Urothelium cell line (cell line): ENCODE measurements at regions not wholly inside any gene's neighbourhood (a gene's known extent, or its start where the extent isn't known, plus 50 kb on each side); places are given as distances from the start of the nearest gene placed in this dataset.

Source experiments
- DNase-seq: peaks from one replicate; pipeline ENCODE4 v3.0.0; 2011; ENCODE audit warnings: low spot score, mixed read lengths
- FAIRE-seq: peaks from 2 replicates; lab custom pipeline; 2011; peaks lifted over from hg19 to GRCh38; lab: Jason Lieb, UNC

DNA sequence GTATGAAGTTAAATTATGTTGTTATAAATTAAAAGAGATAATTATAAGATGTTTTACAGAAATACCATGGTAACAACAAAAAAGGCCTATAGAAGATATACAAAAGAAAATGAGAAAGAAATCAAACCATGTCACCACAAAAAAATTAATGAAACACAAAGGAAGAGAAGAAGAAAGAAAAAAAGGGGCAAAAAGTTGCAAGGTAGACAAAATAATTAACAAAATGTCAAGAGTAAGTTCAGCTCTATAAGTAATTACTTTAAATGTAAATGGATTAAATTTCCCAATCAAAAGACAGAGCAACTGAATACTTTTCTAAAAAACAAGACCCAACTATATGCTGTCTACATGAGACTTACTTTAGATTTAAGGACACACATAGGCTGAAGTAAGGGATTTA lies 378.4 kb upstream of the FSHR start:
- no peak for DNase-seq
- FAIRE-seq: no peak

DNA sequence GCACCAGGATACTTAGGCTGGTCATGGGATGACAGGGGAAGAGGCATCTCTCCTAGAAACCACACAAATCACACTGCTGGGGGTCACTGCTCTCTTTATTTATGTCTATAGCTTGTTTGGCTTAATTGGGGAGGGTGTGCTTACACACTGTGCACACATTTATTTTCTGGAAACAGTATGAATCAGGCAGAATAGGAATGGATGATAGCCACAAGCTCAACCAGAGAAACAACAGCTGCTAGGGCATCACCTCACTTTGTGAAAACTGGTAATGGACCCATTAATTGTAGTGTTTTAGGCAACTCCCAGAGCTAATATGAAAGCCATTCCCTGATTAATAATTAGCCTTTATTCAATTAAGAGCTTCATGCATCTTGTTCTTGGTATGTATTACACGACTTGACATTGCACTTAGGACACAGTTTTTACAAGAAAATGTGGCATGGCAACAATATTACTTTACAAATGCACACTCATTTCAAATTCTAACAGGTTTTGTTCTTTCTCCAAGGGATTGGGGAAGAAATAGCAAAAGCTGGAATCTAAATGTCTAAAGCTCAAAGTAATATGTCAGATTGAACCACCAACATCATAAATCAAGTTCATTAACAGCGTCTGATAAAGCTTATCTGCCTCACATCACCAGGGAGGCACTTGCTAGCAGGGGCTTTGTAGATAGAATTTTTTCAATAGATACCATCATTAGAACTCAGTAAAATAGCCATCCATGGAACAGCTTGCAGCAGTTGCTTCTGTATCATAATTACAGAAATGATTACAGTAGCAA lies 361.9 kb upstream of the FSHR start:
- DNase-seq: no peak
- FAIRE-seq: no peak

DNA sequence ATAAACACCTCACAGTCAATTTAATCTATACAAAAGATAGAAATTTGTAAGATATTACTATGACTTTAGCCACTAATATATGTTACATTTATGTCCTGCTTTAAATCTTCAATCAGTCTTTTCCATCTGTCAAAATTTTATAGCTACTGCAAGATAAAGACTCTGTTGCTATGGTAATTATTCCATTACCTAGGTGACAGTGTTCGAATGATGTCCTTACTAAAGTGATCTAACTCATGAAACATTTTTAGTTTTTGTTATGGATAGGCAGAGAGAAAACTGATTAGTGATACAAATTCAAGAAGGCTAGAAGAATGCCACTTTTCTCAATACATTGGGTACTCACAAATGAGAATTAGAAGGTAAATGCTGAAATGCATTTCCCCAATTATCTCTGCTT lies 359.9 kb upstream of the FSHR start:
- FAIRE-seq: no peak
- no peak for DNase-seq

DNA sequence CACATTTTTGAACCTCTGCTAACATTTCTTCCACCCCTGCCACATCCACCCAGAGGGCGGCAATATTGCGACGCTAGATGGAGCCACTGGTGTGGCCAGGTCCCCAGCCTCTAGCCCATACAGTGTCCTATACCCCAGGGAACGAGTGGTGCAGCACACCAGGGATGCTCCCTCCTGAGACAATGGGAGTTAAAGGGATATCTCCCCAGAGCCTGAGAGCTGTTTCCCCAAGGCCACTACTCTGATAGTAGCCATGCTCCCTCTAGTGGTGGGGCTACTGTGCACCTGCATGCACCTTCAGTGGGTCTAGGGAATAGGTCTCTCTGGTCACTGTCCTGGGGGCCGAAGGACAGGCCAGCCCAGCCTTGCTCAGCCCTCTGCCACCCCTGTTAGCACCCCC lies 336.4 kb upstream of the FSHR start:
- peak; percentile 11 for DNase-seq
- FAIRE-seq: no peak

DNA sequence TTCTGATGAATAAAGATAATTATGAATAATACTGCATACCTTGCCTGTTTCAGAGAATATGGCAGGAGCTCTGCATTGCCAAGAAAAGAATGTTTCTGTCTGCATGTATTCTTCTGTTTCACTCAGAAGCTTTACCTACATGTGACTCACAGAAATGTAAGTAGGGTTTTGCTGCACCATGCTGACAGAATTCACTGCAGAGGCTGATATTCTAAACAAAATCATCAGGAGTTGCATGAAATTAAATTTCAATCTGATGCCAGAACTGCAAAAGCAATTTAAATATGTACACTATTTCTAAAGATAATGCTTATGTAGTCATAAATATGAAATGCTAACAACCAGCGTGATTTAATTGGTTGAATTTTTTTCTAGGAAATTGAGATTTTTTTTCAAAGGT lies 332.8 kb upstream of the FSHR start:
- DNase-seq (no peak), FAIRE-seq (no peak)

DNA sequence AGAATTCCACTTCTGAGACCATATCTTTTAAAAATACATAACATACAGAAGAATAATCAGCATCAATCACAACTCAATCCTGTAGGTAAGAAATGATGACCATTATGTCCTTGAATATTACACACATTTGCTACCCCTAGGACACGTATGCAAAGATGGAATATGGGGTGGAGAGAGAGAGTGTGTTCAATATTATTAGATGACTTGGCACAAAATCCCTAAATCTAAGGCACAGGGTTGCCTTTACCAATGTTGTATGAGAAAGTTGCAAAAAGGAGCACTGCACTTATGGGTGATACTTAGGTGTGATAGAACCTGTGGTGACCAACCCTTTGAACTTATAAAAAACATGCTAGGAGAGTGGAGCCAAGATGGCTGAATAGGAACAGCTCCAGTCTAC lies 326.2 kb upstream of the FSHR start:
- DNase-seq (no peak), FAIRE-seq (no peak)

DNA sequence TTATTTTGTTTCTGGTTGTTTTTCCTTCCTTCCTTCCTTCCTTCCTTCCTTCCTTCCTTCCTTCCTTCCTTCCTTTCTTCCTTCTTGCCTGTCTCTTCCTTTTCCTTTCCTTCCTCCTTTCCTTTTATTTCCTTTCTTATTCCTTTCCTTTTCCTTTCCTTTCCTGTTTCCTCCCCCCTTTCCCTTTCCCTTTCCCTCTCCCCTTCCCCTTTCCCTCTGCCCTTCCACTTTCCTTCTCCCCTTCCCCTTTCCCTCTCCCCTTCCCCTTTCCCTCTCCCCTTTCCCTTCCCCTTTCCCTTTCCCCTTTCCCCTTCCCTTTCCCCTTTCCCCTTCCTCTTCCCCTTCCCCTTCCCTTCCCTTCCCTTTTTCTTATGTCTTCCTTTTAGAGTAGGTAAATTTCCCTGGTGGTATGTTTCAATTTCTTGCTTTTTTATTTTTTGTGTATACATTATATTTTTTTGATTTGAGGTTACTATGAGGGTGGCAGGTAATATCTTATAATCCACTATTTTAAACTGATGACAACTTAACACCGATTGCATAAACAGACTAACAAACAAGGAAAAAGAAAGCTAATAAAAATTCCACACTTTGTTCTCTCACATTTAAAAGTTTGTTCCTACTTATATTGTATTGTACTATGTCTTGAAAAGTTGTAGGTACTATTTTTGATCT lies 311.0 kb upstream of the FSHR start:
- DNase-seq (no peak), FAIRE-seq (no peak)

DNA sequence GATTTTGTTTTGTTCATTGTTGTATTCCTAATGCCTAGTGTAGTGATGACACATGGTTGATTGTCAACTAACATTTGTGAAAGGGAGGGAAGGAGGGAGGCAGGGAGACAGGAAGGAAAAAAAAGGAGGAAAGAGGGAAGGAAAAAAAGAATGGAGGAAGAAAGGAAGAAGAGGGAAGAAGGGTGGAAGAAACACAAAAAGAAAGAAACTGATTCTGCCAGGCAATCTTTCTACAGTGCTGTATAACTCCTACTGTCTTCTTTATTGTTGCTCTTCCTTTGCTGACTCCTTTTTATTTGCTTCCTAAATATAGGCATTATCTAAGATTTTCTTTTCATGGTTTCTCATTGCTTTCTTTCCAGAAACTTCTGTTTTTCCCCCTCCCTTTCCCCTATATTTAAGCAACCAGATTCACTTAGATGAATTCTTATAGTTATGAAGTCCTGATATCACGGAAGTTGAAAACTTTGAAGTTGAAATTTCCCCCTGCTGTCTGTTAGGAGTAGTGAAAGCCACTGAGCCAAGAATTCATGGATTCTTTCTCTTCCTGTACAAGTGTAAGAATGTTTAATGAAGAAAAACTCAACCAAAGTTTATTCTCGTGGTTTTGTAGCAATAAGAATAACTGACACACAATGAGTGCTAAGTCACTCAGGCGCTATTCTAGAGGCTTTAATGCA lies 305.1 kb upstream of the FSHR start:
- DNase-seq: no peak
- FAIRE-seq: no peak

DNA sequence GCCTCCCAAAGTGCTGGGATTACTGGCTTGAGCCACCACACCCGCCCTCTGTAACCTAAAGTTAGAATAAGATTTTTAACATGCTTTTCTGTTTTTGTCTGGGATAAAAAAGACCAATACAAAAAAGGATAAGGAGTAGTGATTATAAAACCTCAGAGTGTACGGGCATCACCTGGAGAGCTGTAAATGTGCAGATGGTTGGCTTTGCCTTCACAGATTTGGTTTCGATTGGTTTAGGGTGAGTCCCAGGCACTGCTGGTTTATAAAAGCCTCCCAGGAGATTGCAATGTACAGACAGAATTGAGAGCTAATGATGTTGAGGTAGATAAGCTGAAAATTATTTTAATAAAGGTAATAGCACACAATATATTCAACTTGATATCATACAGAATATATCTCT lies 289.7 kb upstream of the FSHR start:
- no peak for FAIRE-seq

DNA sequence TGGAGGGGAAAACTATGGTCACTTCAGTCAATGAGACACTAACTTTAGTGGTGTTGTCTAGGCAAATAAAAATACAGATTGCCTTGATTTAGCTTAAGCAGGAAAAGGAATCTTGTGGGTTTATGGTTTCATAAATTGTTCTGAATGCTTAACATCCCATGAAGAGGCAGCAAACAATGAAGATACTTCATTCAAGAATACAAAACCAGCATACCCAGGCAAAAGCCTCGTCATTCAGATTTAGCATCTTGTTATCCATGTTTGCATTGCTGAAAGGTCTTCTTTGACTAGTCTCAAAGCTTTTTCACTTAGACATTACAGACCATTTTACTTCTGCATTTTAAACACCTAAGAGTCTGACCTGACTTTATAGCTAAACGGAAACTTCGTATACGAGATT lies 272.7 kb upstream of the FSHR start:
- DNase-seq: no peak
- no peak for FAIRE-seq

More for the DNA sequence above, 289.7 kb upstream of the FSHR start:
- no peak for DNase-seq

DNA sequence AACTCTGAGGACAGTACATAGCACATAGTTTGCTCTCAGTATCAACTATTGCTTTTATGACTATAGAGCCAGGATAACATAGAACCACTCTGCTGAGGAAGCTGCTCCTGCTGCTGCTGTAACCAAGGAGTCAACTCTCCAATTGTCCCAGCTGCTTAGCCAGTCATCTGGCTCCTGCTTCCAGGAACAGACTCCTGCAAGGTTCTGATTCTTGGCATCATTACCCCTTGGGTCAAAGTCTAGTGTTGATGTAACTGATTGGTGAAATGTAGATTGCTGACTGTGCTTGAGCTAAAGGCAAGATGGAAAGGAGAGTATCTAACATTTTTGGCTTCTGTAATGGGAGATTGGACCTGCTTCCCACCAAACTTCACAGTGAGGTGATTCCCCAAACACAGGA lies 261.9 kb upstream of the FSHR start:
- DNase-seq (no peak), FAIRE-seq (no peak)

DNA sequence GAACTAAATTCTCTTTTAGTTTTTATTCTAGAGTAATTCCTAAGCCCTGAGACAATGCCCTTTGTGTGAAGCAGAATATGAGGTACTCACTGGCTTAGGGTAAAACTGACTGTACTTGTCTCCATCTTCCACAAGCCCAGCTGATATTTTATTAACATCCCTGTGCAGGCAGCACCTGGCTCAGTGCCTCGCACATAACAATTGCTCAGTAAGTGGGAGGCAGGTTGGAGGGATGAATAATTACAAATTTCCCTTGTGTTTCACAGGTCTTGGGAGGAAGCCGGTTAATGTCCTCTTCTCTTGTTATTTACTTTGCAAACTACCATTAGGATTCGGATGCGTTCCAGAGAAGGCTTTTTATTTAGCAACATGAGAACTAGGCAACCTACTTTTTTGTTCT lies 249.8 kb upstream of the FSHR start:
- DNase-seq (no peak), FAIRE-seq (no peak)

DNA sequence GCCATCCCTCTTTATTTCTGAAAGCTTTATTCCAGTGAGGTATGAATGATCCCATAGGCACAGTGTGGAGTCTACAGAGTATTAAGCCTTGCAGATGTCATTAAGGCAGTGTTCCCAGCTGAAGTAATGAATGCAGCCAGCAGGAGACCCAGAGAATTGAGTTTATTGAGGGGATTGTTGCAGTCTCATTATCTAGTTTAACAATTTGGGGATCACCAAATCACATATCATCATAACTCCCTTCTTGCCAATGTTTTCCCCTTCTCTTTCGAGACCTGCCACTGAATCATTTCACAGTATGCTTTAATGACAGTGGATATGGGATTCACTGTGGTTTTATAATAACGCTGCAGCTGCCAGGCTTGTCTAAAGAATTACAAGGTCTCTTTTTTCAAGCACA lies 249.3 kb upstream of the FSHR start:
- FAIRE-seq: no peak

DNA sequence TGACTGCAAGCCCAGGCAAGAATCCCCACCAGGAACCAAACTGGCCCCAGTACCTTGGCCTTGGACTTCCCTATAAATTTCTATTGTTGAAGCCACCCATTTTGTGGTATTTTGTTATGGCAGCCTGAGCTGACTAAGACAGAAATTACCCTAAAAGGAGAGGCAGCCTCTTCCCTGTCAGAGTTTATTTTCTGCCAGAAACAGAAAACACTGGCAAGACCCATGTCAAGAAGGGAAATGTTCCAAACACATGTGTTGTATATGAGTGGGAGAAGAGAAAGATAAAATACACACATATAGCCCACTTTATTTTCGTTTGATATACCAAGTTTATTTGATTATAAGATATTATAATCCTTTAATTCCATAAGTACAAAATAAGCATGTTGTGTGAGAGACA lies 225.1 kb upstream of the FSHR start:
- no peak for FAIRE-seq

More for the DNA sequence above, 249.3 kb upstream of the FSHR start:
- DNase-seq: no peak

DNA sequence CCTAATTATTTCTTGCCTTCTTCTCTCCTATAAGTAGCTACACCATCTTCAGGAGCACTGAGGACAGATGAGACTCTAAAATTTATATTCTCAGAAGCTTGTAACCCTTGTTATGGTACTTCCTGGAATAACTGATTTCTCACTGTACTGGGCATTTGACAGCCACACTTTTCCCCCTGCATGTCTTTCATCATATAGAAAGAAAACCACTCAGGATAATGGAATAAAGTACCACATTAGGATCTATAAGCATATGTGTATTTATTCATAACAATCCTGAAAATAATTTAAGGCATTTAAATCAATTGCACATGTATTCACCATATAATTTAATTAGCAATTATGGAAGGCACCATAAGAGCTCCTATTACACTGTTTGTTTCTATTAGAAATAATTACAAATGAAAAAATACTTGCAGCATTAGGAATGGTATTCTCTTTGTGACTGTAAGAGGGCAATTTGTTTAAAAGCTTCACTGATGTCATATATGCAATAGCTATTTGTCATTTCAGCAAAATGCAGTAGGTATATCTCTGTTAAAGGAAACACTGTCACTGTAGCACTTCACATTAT lies 216.9 kb upstream of the FSHR start:
- no peak for FAIRE-seq
- no peak for DNase-seq

More for the DNA sequence above, 225.1 kb upstream of the FSHR start:
- no peak for DNase-seq

DNA sequence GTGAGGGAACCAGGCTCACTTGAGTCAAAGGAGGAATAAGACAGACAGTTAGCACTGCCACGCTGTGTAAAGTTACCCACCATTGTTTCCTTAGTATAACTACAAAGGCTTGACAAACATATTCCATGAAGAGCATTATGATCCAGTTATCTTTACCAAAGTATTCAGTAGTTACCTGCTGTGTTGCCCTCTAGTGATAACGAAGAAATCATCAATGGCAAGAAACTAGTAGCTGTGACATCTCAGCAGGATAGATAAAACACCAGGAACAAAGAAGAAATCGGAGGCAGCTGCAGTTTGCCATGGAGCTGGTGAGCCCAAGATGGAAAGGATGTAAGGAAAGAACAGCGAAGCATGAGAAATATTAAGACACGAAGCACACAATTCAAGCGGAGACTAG lies 215.3 kb upstream of the FSHR start:
- FAIRE-seq (no peak), DNase-seq (no peak)

DNA sequence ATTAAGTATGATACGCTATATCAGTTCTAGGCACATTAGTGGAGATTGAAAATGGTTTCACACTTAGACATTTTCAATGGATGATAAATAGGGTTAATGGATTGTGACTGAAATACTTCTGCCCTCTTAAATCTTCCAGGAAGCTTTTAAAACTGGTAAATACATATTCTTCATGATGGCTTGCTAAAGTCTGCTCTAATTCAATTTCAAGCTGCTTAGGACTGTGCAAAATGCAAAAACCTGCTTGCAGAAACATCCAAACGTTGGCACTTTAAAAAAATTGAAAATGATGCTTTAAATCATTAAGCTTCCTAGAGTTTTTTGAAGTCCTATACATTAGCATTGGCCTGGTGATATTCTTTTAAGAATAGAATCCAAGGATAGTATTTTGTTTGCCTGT lies 214.8 kb upstream of the FSHR start:
- DNase-seq: no peak
- no peak for FAIRE-seq

DNA sequence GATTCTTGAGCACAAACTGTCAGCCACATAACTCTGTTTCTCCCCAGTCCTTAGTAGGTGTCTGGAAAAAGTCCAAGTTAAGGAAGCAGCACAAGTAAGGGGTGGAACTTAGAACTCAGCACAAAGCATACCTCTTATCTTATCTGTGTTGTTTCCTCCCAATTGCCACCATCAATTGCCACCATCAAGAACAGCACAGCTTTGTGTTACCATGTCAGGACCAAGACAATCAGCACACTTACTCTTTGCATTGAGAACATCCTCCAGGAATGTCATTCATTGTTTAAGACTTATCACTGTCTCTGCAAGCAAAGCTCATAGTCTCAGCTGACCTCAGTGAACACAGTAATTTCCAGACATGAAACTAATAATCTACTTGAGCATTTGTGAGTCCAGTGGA lies 212.7 kb upstream of the FSHR start:
- no peak for FAIRE-seq
- DNase-seq: no peak

DNA sequence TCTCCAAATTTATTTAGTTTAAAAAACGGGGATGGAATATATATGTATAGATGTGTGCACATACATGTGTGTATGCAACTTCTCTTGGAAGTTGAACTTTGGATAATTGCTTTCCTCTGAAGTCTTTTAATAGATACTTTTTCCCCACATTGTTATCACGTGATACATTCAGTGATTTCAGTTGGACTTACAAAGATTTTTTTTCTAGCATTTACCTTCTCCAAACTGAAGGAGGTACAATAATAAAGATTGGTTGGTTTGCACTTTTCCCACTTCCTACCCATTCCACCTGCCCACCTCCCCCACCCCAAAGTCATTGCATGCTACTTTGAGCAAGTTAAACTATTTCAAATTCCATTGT lies 206.1 kb upstream of the FSHR start:
- DNase-seq (no peak), FAIRE-seq (no peak)

DNA sequence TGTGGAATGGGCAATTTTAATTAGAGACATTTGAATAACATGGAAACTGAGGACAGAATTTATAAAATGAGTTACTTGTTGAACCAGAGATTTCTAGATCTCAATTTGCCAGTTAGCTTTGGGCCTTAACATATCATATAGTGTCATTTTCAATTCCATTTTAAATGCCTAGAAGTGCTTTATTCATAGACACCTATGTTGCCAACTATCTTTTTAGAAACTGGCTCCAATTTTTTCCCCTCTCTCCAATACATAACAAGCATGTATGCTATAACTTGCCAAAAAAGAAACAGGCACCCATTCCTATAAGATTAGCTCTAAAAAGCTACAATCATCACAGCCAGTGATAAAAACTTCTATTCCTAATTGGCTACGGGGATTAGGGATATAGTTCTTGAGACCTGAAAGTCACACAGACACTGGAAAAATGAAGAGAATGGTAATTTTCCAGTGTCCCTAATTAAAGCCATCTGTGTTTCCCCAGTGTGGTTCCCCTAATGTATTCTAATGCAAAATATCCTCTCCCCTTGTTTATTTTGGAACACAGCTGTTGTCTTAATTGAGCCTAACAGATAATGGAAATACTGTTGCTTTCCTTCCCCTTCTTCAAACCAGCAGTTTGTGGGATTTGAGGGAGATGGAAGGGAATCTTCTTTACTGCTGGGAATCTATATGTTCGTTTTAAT lies 205.5 kb upstream of the FSHR start:
- FAIRE-seq (no peak), DNase-seq (no peak)

DNA sequence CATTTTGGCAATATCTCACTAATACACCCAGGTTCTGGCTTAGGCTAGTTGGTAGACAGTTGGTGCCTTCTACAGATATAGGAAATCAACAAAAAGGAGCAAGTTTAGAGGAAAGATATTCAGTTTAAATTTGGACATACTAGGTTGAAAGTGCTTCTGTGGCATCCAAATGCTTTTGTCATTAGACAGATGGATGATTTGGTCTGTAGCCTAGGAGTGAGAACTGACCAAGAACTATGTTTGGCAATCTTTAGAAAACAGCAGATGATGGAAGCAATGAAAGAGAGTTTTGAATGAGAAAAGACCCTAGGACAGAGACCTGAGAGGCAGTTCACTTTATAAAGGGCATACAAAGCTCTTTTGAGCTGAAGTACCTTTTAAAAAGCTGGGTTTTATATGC lies 201.3 kb upstream of the FSHR start:
- DNase-seq (no peak), FAIRE-seq (no peak)
